GM12872 (cell line): ENCODE measurements at regions not wholly inside any gene's neighbourhood (a gene's known extent, or its start where the extent isn't known, plus 50 kb on each side); places are given as distances from the start of the nearest gene placed in this dataset.

Source experiments
- CTCF ChIP-seq: IDR thresholded peaks from 3 replicates; pipeline ENCODE4 v1.5.1; 2011; ENCODE audit warnings: low read depth, mild to moderate bottlenecking, low read length, moderate library complexity; ENCODE audit not compliant: insufficient read depth

GRCh38 chr6:164273491-164273890 lies 859.0 kb downstream of the QKI start:
- TF ChIP-seq CTCF: no peak

- no peak for TF ChIP-seq CTCF
Observed at GRCh38 chr6:164266851-164267250, 852.3 kb downstream of the QKI start.

GRCh38 chr6:164262348-164262747 lies 847.8 kb downstream of the QKI start:
- no peak for TF ChIP-seq CTCF

GRCh38 chr6:164258421-164258820 lies 843.9 kb downstream of the QKI start:
- no peak for TF ChIP-seq CTCF

- TF ChIP-seq CTCF: no peak
Observed at GRCh38 chr6:164252948-164253347, 838.4 kb downstream of the QKI start.

GRCh38 chr6:164252291-164252690 lies 837.8 kb downstream of the QKI start:
- TF ChIP-seq CTCF: no peak

- no peak for TF ChIP-seq CTCF
Observed at GRCh38 chr6:164247106-164247505, 832.6 kb downstream of the QKI start.

- TF ChIP-seq CTCF: no peak
Observed at GRCh38 chr6:164246082-164246481, 831.6 kb downstream of the QKI start.
